ENCODE measurements at regions not wholly inside any gene's neighbourhood (a gene's known extent, or its start where the extent isn't known, plus 50 kb on each side); places are given as distances from the start of the nearest gene placed in this dataset.

GRCh38 chr3:74375653-74376052 lies 238.8 kb downstream of the CNTN3 start:
- no peak for TF ChIP-seq POLR2AphosphoS5 (IDR thresholded peaks at IDR 0.05; ENCODE audit: low read depth, low read length)

GRCh38 chr3:74372743-74373142 lies 241.7 kb downstream of the CNTN3 start:
- TF ChIP-seq POLR2AphosphoS5 (IDR thresholded peaks at IDR 0.05; ENCODE audit: low read depth, low read length) (no peak), FOXP2 (optimal IDR thresholded peaks at IDR 0.05; ENCODE audit: borderline replicate concordance, extremely low read depth, extremely low read length, insufficient read depth) (no peak), REST (IDR thresholded peaks at IDR 0.05; ENCODE audit: insufficient read depth in 1 of 2, low read depth in 2 of 2, low read length in 2 of 2) (no peak), SIN3A (IDR thresholded peaks at IDR 0.05; ENCODE audit: borderline replicate concordance, insufficient read depth, low read length) (no peak), TAF1 (IDR thresholded peaks at IDR 0.05; ENCODE audit: borderline replicate concordance, insufficient read depth, low read length) (no peak)

- TF ChIP-seq POLR2AphosphoS5 (IDR thresholded peaks at IDR 0.05; ENCODE audit: low read depth, low read length) (no peak), SIN3A (IDR thresholded peaks at IDR 0.05; ENCODE audit: borderline replicate concordance, insufficient read depth, low read length) (no peak), FOXP2 (optimal IDR thresholded peaks at IDR 0.05; ENCODE audit: borderline replicate concordance, extremely low read depth, extremely low read length, insufficient read depth) (no peak), REST (IDR thresholded peaks at IDR 0.05; ENCODE audit: insufficient read depth in 1 of 2, low read depth in 2 of 2, low read length in 2 of 2) (no peak)
Observed at GRCh38 chr3:74370342-74370741, 244.1 kb downstream of the CNTN3 start.

DNA sequence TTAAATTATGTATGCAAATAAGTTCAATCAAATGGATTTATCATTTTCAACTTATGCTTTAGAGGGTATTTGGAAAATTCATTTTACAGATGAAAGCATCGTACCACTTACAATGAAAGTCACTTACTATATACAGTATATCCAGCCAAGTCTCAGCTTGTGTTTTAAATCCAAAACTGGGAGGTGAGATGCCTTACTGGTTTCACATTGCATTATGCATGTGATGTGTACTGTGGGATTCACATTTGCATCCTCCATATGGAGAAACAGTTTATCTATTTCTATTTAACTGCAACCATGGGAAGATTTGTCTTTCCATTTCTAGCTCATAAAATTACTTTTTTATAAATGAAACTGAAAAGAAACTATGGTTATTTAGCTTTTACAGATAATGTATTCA lies 248.1 kb downstream of the CNTN3 start:
- TF ChIP-seq REST (IDR thresholded peaks at IDR 0.05; ENCODE audit: insufficient read depth in 1 of 2, low read depth in 2 of 2, low read length in 2 of 2) (no peak), TAF1 (IDR thresholded peaks at IDR 0.05; ENCODE audit: borderline replicate concordance, insufficient read depth, low read length) (no peak), POLR2AphosphoS5 (IDR thresholded peaks at IDR 0.05; ENCODE audit: low read depth, low read length) (no peak), FOXP2 (optimal IDR thresholded peaks at IDR 0.05; ENCODE audit: borderline replicate concordance, extremely low read depth, extremely low read length, insufficient read depth) (no peak)

DNA sequence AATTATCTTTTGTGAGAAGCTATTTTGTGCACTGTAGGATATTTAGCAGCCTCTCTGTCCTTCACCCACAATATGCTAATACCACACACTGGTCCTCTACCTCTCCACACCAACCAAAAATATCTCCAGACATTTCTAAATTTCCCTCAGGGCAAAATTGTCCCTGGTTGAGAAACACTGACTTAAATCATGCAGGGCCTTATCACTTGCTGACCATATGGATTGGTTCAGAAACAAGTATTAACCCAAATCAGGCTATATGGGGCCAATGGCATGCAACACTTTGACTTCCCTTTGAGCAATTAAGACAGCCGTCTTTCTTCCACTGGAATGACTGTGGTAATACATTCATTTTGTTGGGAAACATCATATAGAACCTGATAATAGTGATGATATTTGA lies 251.1 kb downstream of the CNTN3 start:
- TF ChIP-seq POLR2AphosphoS5 (IDR thresholded peaks at IDR 0.05; ENCODE audit: low read depth, low read length): no peak
- TF ChIP-seq SIN3A (IDR thresholded peaks at IDR 0.05; ENCODE audit: borderline replicate concordance, insufficient read depth, low read length): no peak
- no peak for TF ChIP-seq FOXP2 (optimal IDR thresholded peaks at IDR 0.05; ENCODE audit: borderline replicate concordance, extremely low read depth, extremely low read length, insufficient read depth)
- no peak for TF ChIP-seq TAF1 (IDR thresholded peaks at IDR 0.05; ENCODE audit: borderline replicate concordance, insufficient read depth, low read length)
- no peak for TF ChIP-seq REST (IDR thresholded peaks at IDR 0.05; ENCODE audit: insufficient read depth in 1 of 2, low read depth in 2 of 2, low read length in 2 of 2)

All from PFSK-1 (cell line).